IMR-90 (cell line): ENCODE measurements at regions not wholly inside any gene's neighbourhood (a gene's known extent, or its start where the extent isn't known, plus 50 kb on each side); places are given as distances from the start of the nearest gene placed in this dataset.

ENCODE experiments used
- CHD1 ChIP-seq: IDR thresholded peaks from 2 replicates; pipeline ENCODE4 v1.6.1; 2012; ENCODE audit warnings: low read depth, low read length, improper control_type of control experiment
- RAD21 ChIP-seq: IDR thresholded peaks from 2 replicates; pipeline ENCODE4 v1.6.1; 2012; ENCODE audit warnings: low read length, improper control_type of control experiment
- RFX5 ChIP-seq: IDR thresholded peaks from 2 replicates; pipeline ENCODE4 v1.8.0; 2012; ENCODE audit warnings: low read depth, mild to moderate bottlenecking, low read length, moderate library complexity
- TF ChIP-seq, protein P1 (sequence below): conservative IDR thresholded peaks from 2 replicates; pipeline ENCODE4 v1.5.1; 2012; ENCODE audit warnings: mild to moderate bottlenecking, low read depth, low read length, improper control_type of control experiment
- TF ChIP-seq, protein P2 (sequence below): fragments of 150-350 bp; IDR thresholded peaks from 2 replicates; pipeline ENCODE4 v1.6.1; 2017; ENCODE audit warnings: mild to moderate bottlenecking, antibody characterized with exemption, low read length, low read depth

DNA sequence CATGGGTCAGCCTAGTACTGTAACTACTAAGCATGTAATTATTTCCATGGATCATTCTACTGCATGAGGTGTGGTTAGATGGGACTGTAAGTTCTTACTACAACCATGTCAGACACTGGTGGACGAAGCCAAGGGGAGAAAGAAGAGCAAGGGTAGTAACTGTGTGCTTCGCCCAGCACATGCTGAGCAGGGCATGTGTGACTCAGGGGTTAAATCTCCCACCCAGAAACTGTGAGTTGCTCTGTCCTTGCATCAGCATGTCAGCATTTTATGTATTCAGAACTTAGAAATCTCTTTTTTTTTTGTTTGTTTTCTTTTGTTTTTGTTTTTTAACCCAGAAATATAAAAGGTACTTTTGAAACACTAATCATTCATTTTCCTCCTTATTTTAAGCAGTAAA is 436.6 kb upstream of the KLF12 start:
- TF ChIP-seq, protein P1, sequence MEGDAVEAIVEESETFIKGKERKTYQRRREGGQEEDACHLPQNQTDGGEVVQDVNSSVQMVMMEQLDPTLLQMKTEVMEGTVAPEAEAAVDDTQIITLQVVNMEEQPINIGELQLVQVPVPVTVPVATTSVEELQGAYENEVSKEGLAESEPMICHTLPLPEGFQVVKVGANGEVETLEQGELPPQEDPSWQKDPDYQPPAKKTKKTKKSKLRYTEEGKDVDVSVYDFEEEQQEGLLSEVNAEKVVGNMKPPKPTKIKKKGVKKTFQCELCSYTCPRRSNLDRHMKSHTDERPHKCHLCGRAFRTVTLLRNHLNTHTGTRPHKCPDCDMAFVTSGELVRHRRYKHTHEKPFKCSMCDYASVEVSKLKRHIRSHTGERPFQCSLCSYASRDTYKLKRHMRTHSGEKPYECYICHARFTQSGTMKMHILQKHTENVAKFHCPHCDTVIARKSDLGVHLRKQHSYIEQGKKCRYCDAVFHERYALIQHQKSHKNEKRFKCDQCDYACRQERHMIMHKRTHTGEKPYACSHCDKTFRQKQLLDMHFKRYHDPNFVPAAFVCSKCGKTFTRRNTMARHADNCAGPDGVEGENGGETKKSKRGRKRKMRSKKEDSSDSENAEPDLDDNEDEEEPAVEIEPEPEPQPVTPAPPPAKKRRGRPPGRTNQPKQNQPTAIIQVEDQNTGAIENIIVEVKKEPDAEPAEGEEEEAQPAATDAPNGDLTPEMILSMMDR = no peak
- no peak for TF ChIP-seq RFX5
- no peak for TF ChIP-seq RAD21
- no peak for TF ChIP-seq CHD1
- TF ChIP-seq, protein P2, sequence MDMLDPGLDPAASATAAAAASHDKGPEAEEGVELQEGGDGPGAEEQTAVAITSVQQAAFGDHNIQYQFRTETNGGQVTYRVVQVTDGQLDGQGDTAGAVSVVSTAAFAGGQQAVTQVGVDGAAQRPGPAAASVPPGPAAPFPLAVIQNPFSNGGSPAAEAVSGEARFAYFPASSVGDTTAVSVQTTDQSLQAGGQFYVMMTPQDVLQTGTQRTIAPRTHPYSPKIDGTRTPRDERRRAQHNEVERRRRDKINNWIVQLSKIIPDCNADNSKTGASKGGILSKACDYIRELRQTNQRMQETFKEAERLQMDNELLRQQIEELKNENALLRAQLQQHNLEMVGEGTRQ = no peak
